Mesothelial cell of epicardium (in vitro differentiated cells): ENCODE measurements at regions not wholly inside any gene's neighbourhood (a gene's known extent, or its start where the extent isn't known, plus 50 kb on each side); places are given as distances from the start of the nearest gene placed in this dataset.

ENCODE experiments used
- DNase-seq, 2 experiments: peaks; one replicate each; pipeline ENCODE4 v3.0.0; 2021; ENCODE audit warnings: low spot score in 2 of 2; ENCODE audit not compliant: unreplicated experiment in 2 of 2
- H3K27ac Mint-ChIP-seq: 2 replicates; pipeline ENCODE4 v1.8.0; 2021; ENCODE audit warnings: mixed read lengths
- H3K27me3 Mint-ChIP-seq: 2 replicates; pipeline ENCODE4 v1.8.0; 2021; ENCODE audit warnings: low read depth, mixed read lengths
- H3K36me3 Mint-ChIP-seq: 2 replicates; pipeline ENCODE4 v1.8.0; 2021; ENCODE audit warnings: mixed read lengths
- H3K4me1 Mint-ChIP-seq: 2 replicates; pipeline ENCODE4 v1.8.0; 2021; ENCODE audit warnings: mixed read lengths
- H3K4me3 Mint-ChIP-seq: 2 replicates; pipeline ENCODE4 v1.8.0; 2021; ENCODE audit warnings: mild to moderate bottlenecking, moderate library complexity, mixed read lengths
- H3K9me3 Mint-ChIP-seq: 2 replicates; pipeline ENCODE4 v1.8.0; 2021; ENCODE audit warnings: mixed read lengths
- TF ChIP-seq, protein P1 (sequence below): fragments of 200-600 bp; sonication (generic); IDR thresholded peaks from one replicate; pipeline ENCODE4 v1.5.0; 2021; ENCODE audit warnings: antibody characterized with exemption; ENCODE audit not compliant: unreplicated experiment

- Mint-ChIP-seq H3K4me3 (no peak overlapping the region), H3K27me3 (no peaks in the 10 kb centered on the region), H3K4me1 (peaks cover 13% of the 10 kb centered on the region), H3K9me3 (peaks cover 13% of the 10 kb centered on the region), H3K36me3 (no peaks in the 10 kb centered on the region), H3K27ac (no peak overlapping the region)
- TF ChIP-seq, protein P1, sequence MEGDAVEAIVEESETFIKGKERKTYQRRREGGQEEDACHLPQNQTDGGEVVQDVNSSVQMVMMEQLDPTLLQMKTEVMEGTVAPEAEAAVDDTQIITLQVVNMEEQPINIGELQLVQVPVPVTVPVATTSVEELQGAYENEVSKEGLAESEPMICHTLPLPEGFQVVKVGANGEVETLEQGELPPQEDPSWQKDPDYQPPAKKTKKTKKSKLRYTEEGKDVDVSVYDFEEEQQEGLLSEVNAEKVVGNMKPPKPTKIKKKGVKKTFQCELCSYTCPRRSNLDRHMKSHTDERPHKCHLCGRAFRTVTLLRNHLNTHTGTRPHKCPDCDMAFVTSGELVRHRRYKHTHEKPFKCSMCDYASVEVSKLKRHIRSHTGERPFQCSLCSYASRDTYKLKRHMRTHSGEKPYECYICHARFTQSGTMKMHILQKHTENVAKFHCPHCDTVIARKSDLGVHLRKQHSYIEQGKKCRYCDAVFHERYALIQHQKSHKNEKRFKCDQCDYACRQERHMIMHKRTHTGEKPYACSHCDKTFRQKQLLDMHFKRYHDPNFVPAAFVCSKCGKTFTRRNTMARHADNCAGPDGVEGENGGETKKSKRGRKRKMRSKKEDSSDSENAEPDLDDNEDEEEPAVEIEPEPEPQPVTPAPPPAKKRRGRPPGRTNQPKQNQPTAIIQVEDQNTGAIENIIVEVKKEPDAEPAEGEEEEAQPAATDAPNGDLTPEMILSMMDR: no peak
- no peak for DNase-seq
Measured at GRCh38 chr7:13322126-13322525, 634.7 kb downstream of the ARL4A start.

DNA sequence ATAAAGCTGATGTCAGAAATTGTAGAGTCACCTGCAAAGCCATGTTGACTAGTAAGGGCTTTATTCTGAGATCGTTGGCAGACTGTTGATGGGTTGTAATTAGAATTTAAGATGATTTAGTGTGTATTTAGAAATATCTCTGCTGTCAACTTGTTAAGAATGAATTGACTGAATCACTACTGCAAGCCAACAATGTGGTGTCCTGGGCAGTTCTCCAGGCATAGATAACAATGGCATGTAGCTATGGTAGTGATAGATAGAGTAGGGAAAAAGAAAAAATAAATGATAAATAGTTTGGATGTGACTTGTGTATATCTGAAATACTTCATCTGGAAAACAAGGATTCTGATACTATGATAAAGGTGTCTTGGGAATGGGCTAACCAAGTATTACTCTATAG, 640.2 kb downstream of the ARL4A start:
- no peaks in the 10 kb centered on the region for H3K27me3 Mint-ChIP-seq
- H3K27ac Mint-ChIP-seq: no peak overlapping the region
- no peak overlapping the region for H3K4me3 Mint-ChIP-seq
- H3K4me1 Mint-ChIP-seq: peaks cover 9% of the 10 kb centered on the region
- peaks cover 18% of the 10 kb centered on the region for H3K9me3 Mint-ChIP-seq
- DNase-seq: no peak
- TF ChIP-seq, protein P1: no peak
- H3K36me3 Mint-ChIP-seq: no peaks in the 10 kb centered on the region

- Mint-ChIP-seq H3K27me3 (no peaks in the 10 kb centered on the region), H3K36me3 (no peaks in the 10 kb centered on the region), H3K27ac (no peak overlapping the region), H3K4me3 (no peak overlapping the region), H3K9me3 (no peaks in the 10 kb centered on the region), H3K4me1 (peaks cover 8% of the 10 kb centered on the region)
- TF ChIP-seq, protein P1: no peak
- no peak for DNase-seq
Measured at GRCh38 chr7:13333371-13333770, 645.9 kb downstream of the ARL4A start.

- Mint-ChIP-seq H3K27me3 (no peaks in the 10 kb centered on the region), H3K4me3 (no peak overlapping the region), H3K27ac (peak overlapping the region; percentile 23), H3K36me3 (no peaks in the 10 kb centered on the region), H3K4me1 (peaks cover 8% of the 10 kb centered on the region), H3K9me3 (peaks cover under 1% of the 10 kb centered on the region)
- TF ChIP-seq, protein P1: no peak
- DNase-seq: no peak
Measured at GRCh38 chr7:13336227-13336626, 648.8 kb downstream of the ARL4A start.

DNA sequence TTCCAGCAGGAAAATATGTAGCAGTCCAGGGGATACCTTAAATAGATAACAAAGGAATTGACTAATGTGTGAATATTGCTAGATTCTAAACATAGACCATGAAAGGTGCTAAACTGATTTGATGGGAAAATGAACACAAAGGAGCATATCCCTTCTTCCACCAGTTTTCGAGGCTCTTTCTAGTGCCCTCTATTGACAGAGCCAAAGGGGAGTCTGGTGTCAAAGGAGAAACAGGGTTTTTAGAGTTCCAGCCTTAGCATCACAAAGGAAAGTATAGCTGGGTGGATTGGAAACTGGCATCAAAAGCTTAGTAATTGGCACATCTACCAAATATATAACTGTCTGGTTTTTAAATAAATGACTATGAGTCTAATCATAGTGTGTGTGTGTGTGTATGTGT, 636.8 kb downstream of the ETV1 start:
- TF ChIP-seq, protein P1: no peak
- H3K27ac Mint-ChIP-seq: no peak overlapping the region

DNA sequence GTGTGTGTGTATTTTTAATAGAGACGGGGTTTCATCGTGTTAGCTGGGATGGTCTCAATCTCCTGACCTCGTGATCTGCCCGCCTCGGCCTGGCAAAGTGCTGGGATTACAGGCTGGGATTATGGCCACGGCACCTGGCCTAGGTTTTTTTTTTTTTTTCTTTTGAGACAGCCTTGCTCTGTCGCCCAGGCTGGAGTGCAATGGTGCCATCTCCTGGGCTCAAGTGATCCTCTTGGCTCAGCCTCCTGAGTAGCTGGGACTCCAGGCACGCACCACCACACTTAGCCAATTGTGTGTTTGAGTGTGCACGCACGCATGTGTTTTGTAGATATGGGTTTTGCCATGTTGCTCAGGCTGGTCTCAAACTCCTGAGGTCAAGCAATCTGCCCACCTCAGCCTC, 629.8 kb downstream of the ETV1 start:
- no peak for DNase-seq
- Mint-ChIP-seq H3K27ac (no peak overlapping the region), H3K9me3 (peaks cover 8% of the 10 kb centered on the region), H3K27me3 (no peaks in the 10 kb centered on the region), H3K4me1 (no peaks in the 10 kb centered on the region), H3K36me3 (peaks cover 3% of the 10 kb centered on the region), H3K4me3 (no peak overlapping the region)
- TF ChIP-seq, protein P1: no peak

More for the DNA sequence above, 636.8 kb downstream of the ETV1 start:
- H3K4me3 Mint-ChIP-seq: no peak overlapping the region
- no peaks in the 10 kb centered on the region for H3K27me3 Mint-ChIP-seq
- H3K4me1 Mint-ChIP-seq: peaks cover 3% of the 10 kb centered on the region
- peaks cover 9% of the 10 kb centered on the region for H3K9me3 Mint-ChIP-seq
- H3K36me3 Mint-ChIP-seq: peaks cover 3% of the 10 kb centered on the region
- DNase-seq: no peak
